ENCODE measurements at regions not wholly inside any gene's neighbourhood (a gene's known extent, or its start where the extent isn't known, plus 50 kb on each side); places are given as distances from the start of the nearest gene placed in this dataset.

DNA sequence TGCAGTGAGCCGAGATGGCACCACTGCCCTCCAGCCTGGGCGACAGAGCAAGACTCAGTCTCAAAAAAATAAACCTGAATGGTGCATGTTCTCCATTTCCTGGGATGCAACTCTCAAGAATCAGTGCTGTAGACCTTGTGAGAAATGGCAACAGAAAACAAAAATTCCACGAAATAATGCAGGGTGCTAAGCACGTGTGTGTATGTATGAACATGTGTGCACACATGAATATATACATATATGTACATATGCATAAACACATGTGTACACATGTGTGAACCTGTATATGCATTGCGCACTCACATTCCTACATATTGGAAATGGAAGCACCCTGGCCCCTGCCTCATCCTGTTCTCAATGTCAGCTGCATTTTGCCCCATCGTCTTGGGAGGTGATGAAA is 548.5 kb downstream of the TCERG1L start:
- no peak for TF ChIP-seq FOXM1 (IDR thresholded peaks at IDR 0.05; ENCODE audit: borderline replicate concordance)
- no peak for TF ChIP-seq ZNF384 (IDR thresholded peaks at IDR 0.05)
- TF ChIP-seq SP1 (IDR thresholded peaks at IDR 0.05) = no peak
- no peak for TF ChIP-seq L3MBTL2 (conservative IDR thresholded peaks at IDR 0.05)
- TF ChIP-seq NFRKB (IDR thresholded peaks at IDR 0.05) = no peak
- TF ChIP-seq FOXA1 (IDR thresholded peaks at IDR 0.05) = no peak
- TF ChIP-seq TARDBP (IDR thresholded peaks at IDR 0.05) = no peak
- TF ChIP-seq, protein P1, sequence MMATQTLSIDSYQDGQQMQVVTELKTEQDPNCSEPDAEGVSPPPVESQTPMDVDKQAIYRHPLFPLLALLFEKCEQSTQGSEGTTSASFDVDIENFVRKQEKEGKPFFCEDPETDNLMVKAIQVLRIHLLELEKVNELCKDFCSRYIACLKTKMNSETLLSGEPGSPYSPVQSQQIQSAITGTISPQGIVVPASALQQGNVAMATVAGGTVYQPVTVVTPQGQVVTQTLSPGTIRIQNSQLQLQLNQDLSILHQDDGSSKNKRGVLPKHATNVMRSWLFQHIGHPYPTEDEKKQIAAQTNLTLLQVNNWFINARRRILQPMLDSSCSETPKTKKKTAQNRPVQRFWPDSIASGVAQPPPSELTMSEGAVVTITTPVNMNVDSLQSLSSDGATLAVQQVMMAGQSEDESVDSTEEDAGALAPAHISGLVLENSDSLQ (IDR thresholded peaks at IDR 0.05) = no peak
- TF ChIP-seq HDGF (IDR thresholded peaks at IDR 0.05; ENCODE audit: borderline replicate concordance) = no peak
- TF ChIP-seq FOXK2 (IDR thresholded peaks at IDR 0.05) = no peak

Data from HEK293T (cell line).